ENCODE measurements at regions not wholly inside any gene's neighbourhood (a gene's known extent, or its start where the extent isn't known, plus 50 kb on each side); places are given as distances from the start of the nearest gene placed in this dataset.

DNA sequence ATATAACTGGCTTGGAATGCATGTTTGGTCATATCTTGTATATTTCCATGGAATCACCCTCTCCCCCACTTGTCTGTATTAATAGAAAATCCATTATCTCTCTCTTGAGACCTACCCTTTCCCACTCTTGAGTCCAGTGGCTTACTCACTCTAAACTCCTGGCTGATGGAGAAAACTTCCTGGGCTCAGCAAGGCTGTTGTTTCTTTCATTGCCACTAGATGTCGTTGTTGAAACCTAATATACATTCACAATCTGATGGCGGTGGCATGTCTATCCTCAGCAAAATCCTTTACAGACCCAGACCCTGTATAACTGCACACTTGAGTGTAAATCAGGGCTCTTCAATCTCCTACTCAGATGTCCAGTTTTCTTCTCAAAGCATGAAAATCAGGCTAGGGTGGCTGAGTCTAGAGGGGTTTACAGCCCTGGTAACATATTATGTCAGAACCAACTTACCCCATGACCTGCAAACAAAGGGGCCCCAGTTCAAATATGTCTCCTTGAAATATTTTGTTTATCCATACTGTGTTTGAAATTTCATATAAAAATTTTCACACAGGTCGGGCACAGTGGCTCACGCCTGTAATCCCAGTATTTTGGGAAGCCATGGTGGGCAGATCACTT is 70.0 kb upstream of the FAM241A start:
- no peaks in the 10 kb centered on the region; the same call in 1 of the 2 replicates for H3K27me3 Mint-ChIP-seq (ENCODE audit: insufficient read depth)
- H3K4me3 Mint-ChIP-seq: no peak overlapping the region
- TF ChIP-seq CTCF (IDR thresholded peaks at IDR 0.05): peak; percentile 87

GRCh38 chr4:112075906-112076305 is 69.3 kb upstream of the FAM241A start:
- H3K4me3 Mint-ChIP-seq: no peak overlapping the region
- 0 out of 2 replicates have a peak, but pooled peaks cover 6% of the 10 kb centered on the region for H3K4me1 Mint-ChIP-seq (ENCODE audit: low read depth)
- no peaks in the 10 kb centered on the region; the same call in 1 of the 2 replicates for H3K27me3 Mint-ChIP-seq (ENCODE audit: insufficient read depth)
- peaks cover 17% of the 10 kb centered on the region for H3K36me3 Mint-ChIP-seq (ENCODE audit: low read depth)
- no peak overlapping the region for H3K27ac Mint-ChIP-seq
- DNase-seq: no peak
- TF ChIP-seq CTCF (IDR thresholded peaks at IDR 0.05): no peak
- peaks cover 16% of the 10 kb centered on the region for H3K9me3 Mint-ChIP-seq

More for the DNA sequence above, 70.0 kb upstream of the FAM241A start:
- DNase-seq: peak; percentile 61
- Mint-ChIP-seq H3K27ac (no peak overlapping the region), H3K4me1 (ENCODE audit: low read depth) (0 out of 2 replicates have a peak, but pooled peaks cover 6% of the 10 kb centered on the region), H3K9me3 (peaks cover 16% of the 10 kb centered on the region), H3K36me3 (ENCODE audit: low read depth) (peaks cover 17% of the 10 kb centered on the region)

- H3K27ac Mint-ChIP-seq: no peak overlapping the region
- TF ChIP-seq CTCF (IDR thresholded peaks at IDR 0.05): no peak
- peaks cover 16% of the 10 kb centered on the region for H3K9me3 Mint-ChIP-seq
- H3K36me3 Mint-ChIP-seq (ENCODE audit: low read depth): peaks cover 17% of the 10 kb centered on the region
- DNase-seq: no peak
- no peaks in the 10 kb centered on the region; the same call in 1 of the 2 replicates for H3K27me3 Mint-ChIP-seq (ENCODE audit: insufficient read depth)
- 0 out of 2 replicates have a peak, but pooled peaks cover 6% of the 10 kb centered on the region for H3K4me1 Mint-ChIP-seq (ENCODE audit: low read depth)
- no peak overlapping the region for H3K4me3 Mint-ChIP-seq
Observed at GRCh38 chr4:112076919-112077608, 68.2 kb upstream of the FAM241A start.

GRCh38 chr4:112077743-112078142 is 67.5 kb upstream of the FAM241A start:
- Mint-ChIP-seq H3K9me3 (peaks cover 11% of the 10 kb centered on the region), H3K4me3 (no peak overlapping the region), H3K36me3 (ENCODE audit: low read depth) (peaks cover 11% of the 10 kb centered on the region), H3K27ac (no peak overlapping the region), H3K4me1 (ENCODE audit: low read depth) (peaks cover 13% of the 10 kb centered on the region), H3K27me3 (ENCODE audit: insufficient read depth) (no peaks in the 10 kb centered on the region; the same call in 1 of the 2 replicates)
- DNase-seq: no peak
- no peak for TF ChIP-seq CTCF (IDR thresholded peaks at IDR 0.05)

DNA sequence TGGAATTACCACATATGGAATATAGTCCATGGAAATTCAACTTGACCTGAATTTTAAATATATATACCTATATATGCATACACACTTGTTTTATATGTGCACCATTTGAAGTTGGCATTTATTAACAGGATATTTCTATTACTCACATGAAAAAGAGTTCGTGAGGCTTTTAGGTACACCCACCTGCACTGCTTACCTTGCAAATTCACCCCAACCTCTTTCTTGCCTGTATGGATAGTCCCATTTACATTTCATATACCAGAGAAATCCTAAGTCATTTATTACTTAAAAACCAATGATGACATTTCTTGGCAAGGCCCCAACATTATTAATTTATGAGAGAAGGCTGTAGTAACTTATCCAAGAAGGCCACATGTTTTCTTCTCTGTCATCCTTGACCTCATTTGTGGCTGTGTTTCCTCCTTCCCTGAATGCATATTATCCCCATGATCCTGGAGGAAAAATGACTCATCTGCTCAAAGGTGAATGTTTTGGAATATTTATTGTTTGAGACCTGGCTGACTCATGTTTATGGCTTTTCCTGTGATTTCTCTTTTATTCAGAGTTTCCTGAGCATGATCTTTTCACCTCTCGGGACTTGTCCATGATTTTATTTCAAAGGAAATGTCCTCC is 62.2 kb upstream of the FAM241A start:
- Mint-ChIP-seq H3K27me3 (ENCODE audit: insufficient read depth) (no peaks in the 10 kb centered on the region; the same call in none of the 2 replicates), H3K9me3 (no peaks in the 10 kb centered on the region), H3K4me3 (peak overlapping the region; percentile 30), H3K36me3 (ENCODE audit: low read depth) (no peaks in the 10 kb centered on the region), H3K27ac (peak overlapping the region; percentile 74), H3K4me1 (ENCODE audit: low read depth) (peaks cover 40% of the 10 kb centered on the region)
- no peak for TF ChIP-seq CTCF (IDR thresholded peaks at IDR 0.05)
- DNase-seq: peak; percentile 72
